Gastrocnemius medialis (tissue), 4 donors: ENCODE measurements at regions not wholly inside any gene's neighbourhood (a gene's known extent, or its start where the extent isn't known, plus 50 kb on each side); places are given as distances from the start of the nearest gene placed in this dataset.

ENCODE experiments used
- ATAC-seq, 2 donors: fragments of 150-250 bp; one replicate each; pipeline ENCODE4 v1.9.1; 2016
- DNase-seq, 2 donors: peaks; one replicate each; pipeline ENCODE4 v3.0.0-alpha.2; 2019
- H3K27ac ChIP-seq, 4 donors: fragments of 200-600 bp; sonication (generic); 1 replicate in 1 of 4; 2 replicates in 3 of 4; pipeline ENCODE4 v1.5.1; 2016 to 2018; ENCODE audit warnings: mild to moderate bottlenecking in 2 of 4, moderate library complexity in 1 of 4
- H3K27me3 ChIP-seq, 3 donors: fragments of 200-600 bp; sonication (generic) in 2 of 3; 1 replicate in 1 of 3; 2 replicates in 2 of 3; pipeline versions ENCODE4 v1.5.1 to v1.6.0; 2016 to 2019; ENCODE audit warnings: mild to moderate bottlenecking in 1 of 3, moderate library complexity in 1 of 3
- H3K36me3 ChIP-seq, 2 donors: fragments of 200-600 bp; sonication (generic) in 1 of 2; one replicate each; pipeline ENCODE4 v1.5.1; 2017 to 2018
- H3K4me1 ChIP-seq, 2 donors: fragments of 200-600 bp; sonication (generic) in 1 of 2; one replicate each; pipeline ENCODE4 v1.5.1; 2016 to 2017; ENCODE audit warnings: mild to moderate bottlenecking in 2 of 2
- H3K4me3 ChIP-seq, 4 donors: fragments of 200-600 bp; sonication (generic) in 3 of 4; 1 replicate in 1 of 4; 2 replicates in 3 of 4; pipeline ENCODE4 v1.5.1; 2016 to 2019; ENCODE audit warnings: mild to moderate bottlenecking in 2 of 4
- H3K9me3 ChIP-seq, 3 donors: fragments of 200-600 bp; sonication (generic) in 2 of 3; 1 replicate in 1 of 3; 2 replicates in 2 of 3; pipeline ENCODE4 v1.5.1; 2016 to 2019
- POLR2A ChIP-seq, 2 donors: fragments of 450-650 bp; IDR thresholded peaks; one replicate each; pipeline ENCODE4 v1.6.1; 2017; ENCODE audit warnings: antibody characterized with exemption in 2 of 2, mild to moderate bottlenecking in 2 of 2, moderate library complexity in 2 of 2
- in situ Hi-C, 4 donors: fragments of 200-750 bp; cut with MboI; loops; one replicate each; pipeline versions ENCODE4 v1.15.0 to v1.8.0; 2017; ENCODE audit warnings: low sequenced_read_pairs in 4 of 4
- intact Hi-C: fragments of 100-400 bp; cut with DNase I; formaldehyde crosslinking; loops from one replicate; pipeline ENCODE4 v1.15.1; 2023; ENCODE audit warnings: low total_unique reads
- TF ChIP-seq, protein P1 (sequence below), 5 experiments: fragments of 450-650 bp in 3 of 5; fragments of 200-600 bp in 2 of 5; sonication (generic) in 2 of 5; IDR thresholded peaks in 4 of 5; conservative IDR thresholded peaks in 1 of 5; 1 replicate in 4 of 5; 2 replicates in 1 of 5; pipeline ENCODE4 v1.5.1; 2016 to 2019; ENCODE audit warnings: antibody characterized with exemption in 5 of 5, mild to moderate bottlenecking in 3 of 5, moderate library complexity in 3 of 5

DNA sequence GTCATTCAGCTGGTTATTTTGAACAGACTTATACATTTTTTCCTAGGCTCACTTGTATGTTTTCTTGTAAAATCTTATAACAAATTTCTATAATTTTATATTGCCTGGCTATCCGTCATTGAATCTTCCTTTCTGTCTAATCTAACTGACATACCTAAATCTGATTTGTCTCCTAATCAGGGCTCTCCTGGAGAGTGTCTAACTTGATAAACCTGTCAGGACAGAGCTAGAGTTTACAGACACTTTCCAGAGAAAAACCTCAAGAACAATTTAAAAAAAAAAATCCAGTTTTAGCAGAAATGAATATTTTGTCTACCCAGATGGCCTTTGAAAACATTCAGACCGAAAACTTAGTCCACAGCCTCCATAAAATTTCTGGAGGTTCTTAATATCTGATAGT lies 1305.8 kb downstream of the ROBO1 start:
- no peaks in the 10 kb centered on the region for H3K36me3 ChIP-seq
- no peaks in the 10 kb centered on the region for H3K4me1 ChIP-seq
- in situ Hi-C loops (no loop called here), intact Hi-C loops (no loop called here)
- H3K4me3 ChIP-seq = no peak overlapping the region
- H3K27ac ChIP-seq = no peak overlapping the region
- no peak for ATAC-seq
- no peaks in the 10 kb centered on the region for H3K9me3 ChIP-seq
- no peak for DNase-seq
- no peak for TF ChIP-seq POLR2A (IDR thresholded peaks at IDR 0.05)
- TF ChIP-seq, protein P1, sequence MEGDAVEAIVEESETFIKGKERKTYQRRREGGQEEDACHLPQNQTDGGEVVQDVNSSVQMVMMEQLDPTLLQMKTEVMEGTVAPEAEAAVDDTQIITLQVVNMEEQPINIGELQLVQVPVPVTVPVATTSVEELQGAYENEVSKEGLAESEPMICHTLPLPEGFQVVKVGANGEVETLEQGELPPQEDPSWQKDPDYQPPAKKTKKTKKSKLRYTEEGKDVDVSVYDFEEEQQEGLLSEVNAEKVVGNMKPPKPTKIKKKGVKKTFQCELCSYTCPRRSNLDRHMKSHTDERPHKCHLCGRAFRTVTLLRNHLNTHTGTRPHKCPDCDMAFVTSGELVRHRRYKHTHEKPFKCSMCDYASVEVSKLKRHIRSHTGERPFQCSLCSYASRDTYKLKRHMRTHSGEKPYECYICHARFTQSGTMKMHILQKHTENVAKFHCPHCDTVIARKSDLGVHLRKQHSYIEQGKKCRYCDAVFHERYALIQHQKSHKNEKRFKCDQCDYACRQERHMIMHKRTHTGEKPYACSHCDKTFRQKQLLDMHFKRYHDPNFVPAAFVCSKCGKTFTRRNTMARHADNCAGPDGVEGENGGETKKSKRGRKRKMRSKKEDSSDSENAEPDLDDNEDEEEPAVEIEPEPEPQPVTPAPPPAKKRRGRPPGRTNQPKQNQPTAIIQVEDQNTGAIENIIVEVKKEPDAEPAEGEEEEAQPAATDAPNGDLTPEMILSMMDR (IDR thresholded peaks at IDR 0.05 in 4 of 5, conservative IDR thresholded peaks at IDR 0.05 in 1 of 5) = no peak
- no peaks in the 10 kb centered on the region for H3K27me3 ChIP-seq

DNA sequence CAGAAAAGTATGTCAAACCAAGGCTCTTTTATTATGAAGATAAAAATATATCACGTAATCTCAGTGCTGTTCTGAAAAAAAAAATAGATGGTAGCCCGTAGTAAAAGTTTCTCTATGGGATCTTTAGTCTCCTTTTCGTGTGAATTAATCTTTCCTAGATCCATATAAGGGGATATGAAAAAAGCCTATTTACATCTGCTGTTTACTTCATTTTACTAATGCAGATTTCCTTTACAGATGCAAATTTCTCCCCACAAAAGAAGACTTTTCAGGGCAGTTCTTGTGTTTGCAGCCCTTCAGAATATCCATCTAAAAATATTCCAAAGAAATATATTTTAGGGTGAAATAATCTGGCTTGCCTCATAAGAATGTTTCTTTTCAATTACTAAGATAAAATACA lies 1291.7 kb downstream of the ROBO1 start:
- no peak for DNase-seq
- TF ChIP-seq POLR2A (IDR thresholded peaks at IDR 0.05) = no peak
- TF ChIP-seq, protein P1 (IDR thresholded peaks at IDR 0.05 in 4 of 5, conservative IDR thresholded peaks at IDR 0.05 in 1 of 5) = no peak

DNA sequence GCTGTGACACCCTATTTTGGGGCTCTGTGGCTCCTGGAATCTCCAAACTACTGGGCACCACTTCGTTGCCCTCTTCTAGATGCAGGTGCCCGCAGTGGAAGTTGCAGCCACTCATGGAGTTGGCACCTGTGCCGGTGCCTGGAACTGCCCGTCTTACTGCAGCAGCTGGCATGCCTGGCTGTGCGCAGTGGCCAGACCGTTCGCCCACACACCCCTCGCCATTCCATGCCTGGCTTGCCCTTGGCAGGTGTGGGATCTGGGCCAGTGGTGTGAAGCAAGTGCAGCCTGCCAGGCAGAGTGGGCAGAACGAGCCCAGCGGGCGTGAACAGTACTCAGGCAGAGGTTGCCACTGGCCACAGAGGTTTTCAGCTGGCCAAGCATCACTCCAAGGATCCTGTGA lies 1286.7 kb downstream of the ROBO1 start:
- H3K36me3 ChIP-seq = no peaks in the 10 kb centered on the region
- ATAC-seq (no peak), DNase-seq (no peak)
- H3K27ac ChIP-seq = no peak overlapping the region
- intact Hi-C loops = no loop called here
- no peaks in the 10 kb centered on the region for H3K4me1 ChIP-seq
- H3K27me3 ChIP-seq = no peaks in the 10 kb centered on the region
- TF ChIP-seq POLR2A (IDR thresholded peaks at IDR 0.05) = no peak
- in situ Hi-C loops = no loop called here
- no peak overlapping the region for H3K4me3 ChIP-seq
- no peaks in the 10 kb centered on the region for H3K9me3 ChIP-seq

More for the DNA sequence above, 1291.7 kb downstream of the ROBO1 start:
- Histone ChIP-seq H3K27ac (no peak overlapping the region), H3K36me3 (no peaks in the 10 kb centered on the region), H3K4me1 (no peaks in the 10 kb centered on the region), H3K9me3 (no peaks in the 10 kb centered on the region), H3K4me3 (no peak overlapping the region), H3K27me3 (no peaks in the 10 kb centered on the region)
- no peak for ATAC-seq
- in situ Hi-C loops (no loop called here), intact Hi-C loops (no loop called here)

GRCh38 chr3:78483090-78483489 lies 1284.7 kb downstream of the ROBO1 start:
- DNase-seq = no peak

DNA sequence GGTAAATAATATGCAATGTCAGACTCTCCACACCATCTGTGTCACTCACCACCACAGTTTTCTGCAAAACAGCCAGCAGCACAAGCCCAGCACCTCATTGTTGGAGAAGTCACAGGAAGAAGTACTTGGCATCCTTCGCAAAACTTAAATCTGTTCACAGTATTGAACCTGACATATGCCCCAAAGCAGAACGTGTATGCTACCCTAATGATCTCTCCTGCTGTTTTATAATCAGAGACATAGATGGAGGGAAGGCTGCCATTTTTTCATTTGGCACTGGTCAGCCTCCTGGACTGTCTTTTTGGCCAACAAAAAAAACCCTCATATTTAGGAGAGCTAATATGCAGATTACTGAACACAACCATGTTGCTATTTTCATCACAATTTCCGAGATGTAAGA lies 1272.9 kb downstream of the ROBO1 start:
- TF ChIP-seq, protein P1 (IDR thresholded peaks at IDR 0.05 in 4 of 5, conservative IDR thresholded peaks at IDR 0.05 in 1 of 5) = no peak
- TF ChIP-seq POLR2A (IDR thresholded peaks at IDR 0.05) = no peak
- intact Hi-C loops (no loop called here), in situ Hi-C loops (no loop called here)
- Histone ChIP-seq H3K27ac (no peak overlapping the region), H3K4me1 (peaks cover 0 to 10% of the 10 kb centered on the region in 2 donors), H3K27me3 (no peaks in the 10 kb centered on the region), H3K36me3 (no peaks in the 10 kb centered on the region), H3K4me3 (no peak overlapping the region), H3K9me3 (no peaks in the 10 kb centered on the region)
- ATAC-seq (no peak), DNase-seq (no peak)

More at GRCh38 chr3:78483090-78483489, 1284.7 kb downstream of the ROBO1 start:
- Histone ChIP-seq H3K9me3 (no peaks in the 10 kb centered on the region), H3K36me3 (no peaks in the 10 kb centered on the region), H3K4me3 (no peak overlapping the region), H3K4me1 (no peaks in the 10 kb centered on the region), H3K27ac (no peak overlapping the region), H3K27me3 (no peaks in the 10 kb centered on the region)
- ATAC-seq = no peak
- in situ Hi-C loops = no loop called here
- TF ChIP-seq, protein P1 (IDR thresholded peaks at IDR 0.05 in 4 of 5, conservative IDR thresholded peaks at IDR 0.05 in 1 of 5) = no peak
- TF ChIP-seq POLR2A (IDR thresholded peaks at IDR 0.05) = no peak
- intact Hi-C loops = no loop called here
